HG03066 (cell line): ENCODE measurements at regions not wholly inside any gene's neighbourhood (a gene's known extent, or its start where the extent isn't known, plus 50 kb on each side); places are given as distances from the start of the nearest gene placed in this dataset.
"Not testable (repeated sequence)": the region's sequence is repeated elsewhere in the genome, so short reads cannot be mapped to it uniquely, and the experiment has no call there.

ENCODE experiments used
- ATAC-seq: cut with Tn5 transposase; IDR thresholded peaks from one replicate; pipeline ENCODE4 v1.9.1; 2021; ENCODE audit warnings: low read depth; ENCODE audit not compliant: unreplicated experiment

GRCh38 chr10:111261081-111261615, 184.3 kb downstream of the ADRA2A start:
- no peak for ATAC-seq

- no peak for ATAC-seq
Observed at GRCh38 chr10:111265341-111265740, 188.5 kb downstream of the ADRA2A start.

- no peak for ATAC-seq
Observed at GRCh38 chr10:111266165-111266564, 189.3 kb downstream of the ADRA2A start.

GRCh38 chr10:111267673-111268072, 190.8 kb downstream of the ADRA2A start:
- no peak for ATAC-seq

GRCh38 chr10:111273235-111273634, 196.4 kb downstream of the ADRA2A start:
- ATAC-seq = no peak

GRCh38 chr10:111273635-111274034, 196.8 kb downstream of the ADRA2A start:
- ATAC-seq = no peak

GRCh38 chr10:111275091-111275490, 198.3 kb downstream of the ADRA2A start:
- ATAC-seq = no peak

GRCh38 chr10:111277661-111278060, 200.8 kb downstream of the ADRA2A start:
- no peak for ATAC-seq

- ATAC-seq = no peak
Observed at GRCh38 chr10:111278266-111278665, 201.4 kb downstream of the ADRA2A start.

GRCh38 chr10:111281516-111281915, 204.7 kb downstream of the ADRA2A start:
- ATAC-seq = no peak

- no peak for ATAC-seq
Observed at GRCh38 chr10:111289461-111289860, 212.6 kb downstream of the ADRA2A start.

- ATAC-seq = no peak
Observed at GRCh38 chr10:111290649-111291048, 213.8 kb downstream of the ADRA2A start.

GRCh38 chr10:111295788-111296187, 219.0 kb downstream of the ADRA2A start:
- no peak for ATAC-seq

- no peak for ATAC-seq
Observed at GRCh38 chr10:111297351-111297848, 220.6 kb downstream of the ADRA2A start.

- no peak for ATAC-seq
Observed at GRCh38 chr10:111298031-111298430, 221.2 kb downstream of the ADRA2A start.

GRCh38 chr10:111299037-111299436, 222.2 kb downstream of the ADRA2A start:
- no peak for ATAC-seq

GRCh38 chr10:111303887-111304286, 227.1 kb downstream of the ADRA2A start:
- no peak for ATAC-seq

GRCh38 chr10:111316722-111317212, 239.9 kb downstream of the ADRA2A start:
- ATAC-seq = no peak

GRCh38 chr10:111319866-111320265, 243.0 kb downstream of the ADRA2A start:
- no peak for ATAC-seq

- no peak for ATAC-seq
Observed at GRCh38 chr10:111323389-111323966, 246.6 kb downstream of the ADRA2A start.

GRCh38 chr10:111332174-111332573, 255.3 kb downstream of the ADRA2A start:
- not testable (repeated sequence) for ATAC-seq

GRCh38 chr10:111335826-111336225, 259.0 kb downstream of the ADRA2A start:
- no peak for ATAC-seq
